HCT116 (cell line): ENCODE measurements at regions not wholly inside any gene's neighbourhood (a gene's known extent, or its start where the extent isn't known, plus 50 kb on each side); places are given as distances from the start of the nearest gene placed in this dataset.

Source experiments
- ATAC-seq: fragments of 200-7000 bp; cut with Tn5 transposase; 2 replicates; pipeline ENCODE4 v1.9.1; 2020; ENCODE audit warnings: mild to moderate bottlenecking, moderate library complexity
- BruUV-seq: library from RNA; stranded (reverse); fragments of 400-500 nt; replicated peaks from 2 replicates; lab custom pipeline; 2021; lab: Mats Ljungman, UMichigan
- CTCF ChIA-PET: fragments of 300-600 bp; sonication (Branson Sonifier 250); formaldehyde crosslinking; loops from one replicate; lab custom pipeline; 2021; ENCODE audit warnings: antibody characterized with exemption; lab: Charles Lee
- POLR2A ChIA-PET: fragments of 300-600, 350-600 bp; sonication (Branson Sonifier 250); formaldehyde crosslinking; loops from one replicate; lab custom pipeline; 2021; ENCODE audit warnings: antibody characterized with exemption; lab: Charles Lee
- RAD21 ChIA-PET, 2 experiments: fragments of 300-600 bp; sonication (Branson Sonifier 250); formaldehyde crosslinking; loops; one replicate each; lab custom pipeline; 2023; ENCODE audit warnings: low total read pairs in 2 of 2; ENCODE audit not compliant: uncharacterized antibody in 2 of 2, unreplicated experiment in 2 of 2, low non-redundant PET in 1 of 2; lab: Charles Lee
- DNase-seq: peaks from one replicate; pipeline ENCODE4 v3.0.0-alpha.2; 2010; ENCODE audit warnings: low read depth, low spot score
- H2AFZ ChIP-seq: fragments of 200-600 bp; shearing (Covaris generic), sonication (generic); 2 replicates; pipeline ENCODE4 v1.6.1; 2017; ENCODE audit warnings: low read depth, mixed run types, mixed read lengths, antibody characterized with exemption, low read length; ENCODE audit not compliant: poor library complexity, severe bottlenecking
- H3K27ac ChIP-seq: 2 replicates; pipeline ENCODE4 v1.5.1; 2012; ENCODE audit warnings: low read depth, low read length
- H3K27me3 ChIP-seq: fragments of 200-600 bp; sonication (generic); 2 replicates; pipeline ENCODE4 v1.6.1; 2016; ENCODE audit warnings: mixed run types, low read length, mixed read lengths; ENCODE audit not compliant: insufficient read depth
- H3K36me3 ChIP-seq, 2 experiments: fragments of 200-500 bp in 1 of 2; fragments of 200-600 bp in 1 of 2; sonication (Bioruptor generic) in 1 of 2; sonication (generic) in 1 of 2; 2 replicates each; pipeline versions ENCODE4 v1.5.1 to v1.6.1; 2014 to 2016; ENCODE audit warnings: low read length in 2 of 2, inconsistent platforms in 1 of 2, mixed read lengths in 1 of 2, mixed run types in 1 of 2; ENCODE audit not compliant: insufficient read depth in 2 of 2, control insufficient read depth in 1 of 2
- H3K4me1 ChIP-seq, 2 experiments: fragments of 200-600 bp in 1 of 2; sonication (generic) in 1 of 2; 2 replicates each; pipeline versions ENCODE4 v1.5.1 to v1.6.1; 2012 to 2017; ENCODE audit warnings: low read length in 2 of 2, inconsistent platforms in 1 of 2, mild to moderate bottlenecking in 1 of 2, mixed read lengths in 1 of 2, mixed run types in 1 of 2, moderate library complexity in 1 of 2; ENCODE audit not compliant: insufficient read depth in 2 of 2, control insufficient read depth in 1 of 2
- H3K4me2 ChIP-seq: fragments of 200-600 bp; sonication (generic); 2 replicates; pipeline ENCODE4 v1.6.1; 2017; ENCODE audit warnings: mixed run types, low read length, mixed read lengths
- H3K4me3 ChIP-seq, 2 experiments: fragments of 200-600 bp in 1 of 2; sonication (generic) in 1 of 2; replicated peaks in 1 of 2; 2 replicates each; pipeline ENCODE4 v1.5.1; 2011 to 2016; ENCODE audit warnings: low read length in 2 of 2, control low read depth in 1 of 2, low read depth in 1 of 2, mild to moderate bottlenecking in 1 of 2, mixed read lengths in 1 of 2, mixed run types in 1 of 2
- H3K79me2 ChIP-seq: fragments of 200-600 bp; sonication (generic); 2 replicates; pipeline ENCODE4 v1.6.1; 2017; ENCODE audit warnings: mild to moderate bottlenecking, mixed run types, low read length, moderate library complexity, mixed read lengths; ENCODE audit not compliant: insufficient read depth
- H3K9ac ChIP-seq: fragments of 200-600 bp; sonication (generic); 2 replicates; pipeline ENCODE4 v1.6.1; 2016; ENCODE audit warnings: low read length, mixed read lengths
- H3K9me2 ChIP-seq: fragments of 200-600 bp; sonication (generic), shearing (Covaris generic); 2 replicates; pipeline ENCODE4 v1.6.1; 2017; ENCODE audit warnings: mixed run types, mild to moderate bottlenecking, moderate library complexity; ENCODE audit not compliant: insufficient read depth
- H3K9me3 ChIP-seq, 2 experiments: fragments of 200-500 bp in 1 of 2; fragments of 200-600 bp in 1 of 2; sonication (Bioruptor generic) in 1 of 2; sonication (generic) in 1 of 2; 2 replicates each; pipeline ENCODE4 v1.6.1; 2014 to 2017; ENCODE audit warnings: low read length in 2 of 2, mixed read lengths in 2 of 2, inconsistent platforms in 1 of 2, low read depth in 1 of 2, mild to moderate bottlenecking in 1 of 2, mixed run types in 1 of 2, moderate library complexity in 1 of 2; ENCODE audit not compliant: control insufficient read depth in 1 of 2, insufficient read depth in 1 of 2
- H4K20me1 ChIP-seq: fragments of 200-600 bp; sonication (generic), shearing (Covaris generic); 2 replicates; pipeline ENCODE4 v1.6.1; 2017; ENCODE audit warnings: mixed run types, mild to moderate bottlenecking, moderate library complexity; ENCODE audit not compliant: insufficient read depth
- ELF1 ChIP-seq: IDR thresholded peaks from 2 replicates; pipeline ENCODE4 v1.6.1; 2012; ENCODE audit warnings: low read depth, borderline replicate concordance
- EZH2 ChIP-seq: fragments of 200-600 bp; sonication (generic); IDR thresholded peaks from 2 replicates; pipeline ENCODE4 v1.6.1; 2017; ENCODE audit warnings: antibody characterized with exemption, mixed run types
- FOSL1 ChIP-seq: IDR thresholded peaks from 2 replicates; pipeline ENCODE4 v1.6.1; 2012; ENCODE audit warnings: low read depth
- JUND ChIP-seq: IDR thresholded peaks from 2 replicates; pipeline ENCODE4 v1.6.1; 2012
- SP1 ChIP-seq: IDR thresholded peaks from 2 replicates; pipeline ENCODE4 v1.6.1; 2012; ENCODE audit warnings: low read depth
- SRF ChIP-seq: IDR thresholded peaks from 2 replicates; pipeline ENCODE4 v1.6.1; 2012; ENCODE audit warnings: low read depth
- YY1 ChIP-seq: IDR thresholded peaks from 2 replicates; pipeline ENCODE4 v1.6.1; 2011; ENCODE audit warnings: low read length, low read depth, moderate library complexity, mild to moderate bottlenecking; ENCODE audit not compliant: insufficient replicate concordance; ENCODE audit errors: extremely low read depth
- ZFX ChIP-seq: fragments of 450-650 bp; IDR thresholded peaks from 2 replicates; pipeline ENCODE4 v1.6.1; 2017
- ZNF274 ChIP-seq: fragments of 200-500 bp; sonication (Bioruptor generic); IDR thresholded peaks from 2 replicates; pipeline ENCODE4 v1.6.1; 2014; ENCODE audit warnings: mild to moderate bottlenecking, low read depth, low read length, inconsistent platforms
- intact Hi-C: fragments of 100-400 bp; cut with micrococcal nuclease; formaldehyde crosslinking; loops from 2 replicates; pipeline ENCODE4 v1.10.0; 2022

- no peak for TF ChIP-seq JUND
- TF ChIP-seq EZH2 = no peak
These were observed 159.4 kb downstream of the MACROH2A1 start (continued) for GRCh38 chr5:135239453-135240282.

- intact Hi-C loops = no loop called here
- H3K9me2 ChIP-seq = no peaks in the 10 kb centered on the region
- no peaks in the 10 kb centered on the region for H3K36me3 ChIP-seq
- no peaks in the 10 kb centered on the region for H3K9me3 ChIP-seq
- H3K4me3 ChIP-seq = no peak overlapping the region
- no peaks in the 10 kb centered on the region for H3K79me2 ChIP-seq
- BruUV-seq = no TSS peak
- H4K20me1 ChIP-seq = no peaks in the 10 kb centered on the region
- H3K27ac ChIP-seq = no peak overlapping the region
- H3K27me3 ChIP-seq = no peaks in the 10 kb centered on the region
- DNase-seq = no peak
- H3K4me2 ChIP-seq = no peak overlapping the region
- TF ChIP-seq ZFX (no peak), SP1 (no peak), ZNF274 (no peak), SRF (no peak), YY1 (no peak), ELF1 (no peak), FOSL1 (no peak)
- ChIA-PET CTCF (no interaction called here), RAD21 (no interaction called here), POLR2A (no interaction called here)
- peaks cover 3 to 11% of the 10 kb centered on the region in 2 experiments; a peak in 2 of 4 replicates for H3K4me1 ChIP-seq
- no peak overlapping the region for H2AFZ ChIP-seq
- no peak overlapping the region for H3K9ac ChIP-seq
- no peak for ATAC-seq
These were observed 160.2 kb downstream of the MACROH2A1 start for GRCh38 chr5:135238622-135239452.
